SKM-1 treated with dmso at 0.1 percent for 144 hours (cell line): ENCODE measurements at regions not wholly inside any gene's neighbourhood (a gene's known extent, or its start where the extent isn't known, plus 50 kb on each side); places are given as distances from the start of the nearest gene placed in this dataset.

Experiments
- DNase-seq: peaks from one replicate; lab custom pipeline; 2025; ENCODE audit not compliant: unreplicated experiment; lab: John Stamatoyannopoulos, UW

- DNase-seq = no peak
These were observed 162.6 kb upstream of the AKR1E2 start for GRCh38 chr10:4663162-4663992.

GRCh38 chr10:4662576-4663161 is 163.3 kb upstream of the AKR1E2 start:
- no peak for DNase-seq

GRCh38 chr10:4661511-4662255 is 164.3 kb upstream of the AKR1E2 start:
- no peak for DNase-seq

GRCh38 chr10:4658777-4659176 is 167.2 kb upstream of the AKR1E2 start:
- no peak for DNase-seq

- DNase-seq = no peak
These were observed 169.3 kb upstream of the AKR1E2 start for GRCh38 chr10:4656576-4657194.

- no peak for DNase-seq
These were observed 170.1 kb upstream of the AKR1E2 start for GRCh38 chr10:4655879-4656278.

GRCh38 chr10:4655406-4655805 is 170.6 kb upstream of the AKR1E2 start:
- no peak for DNase-seq

GRCh38 chr10:4654496-4654895 is 171.5 kb upstream of the AKR1E2 start:
- DNase-seq = no peak

- DNase-seq = no peak
These were observed 172.8 kb upstream of the AKR1E2 start for GRCh38 chr10:4653160-4653559.

GRCh38 chr10:4652111-4653010 is 173.6 kb upstream of the AKR1E2 start:
- no peak for DNase-seq

- no peak for DNase-seq
These were observed 174.5 kb upstream of the AKR1E2 start for GRCh38 chr10:4651404-4652037.

GRCh38 chr10:4650582-4650981 is 175.4 kb upstream of the AKR1E2 start:
- no peak for DNase-seq

GRCh38 chr10:4649886-4650508 is 176.0 kb upstream of the AKR1E2 start:
- DNase-seq = no peak

GRCh38 chr10:4649471-4649870 is 176.5 kb upstream of the AKR1E2 start:
- DNase-seq = no peak

- no peak for DNase-seq
These were observed 177.0 kb upstream of the AKR1E2 start for GRCh38 chr10:4648999-4649398.

GRCh38 chr10:4647109-4647785 is 178.8 kb upstream of the AKR1E2 start:
- DNase-seq = no peak

GRCh38 chr10:4646547-4646946 is 179.5 kb upstream of the AKR1E2 start:
- DNase-seq = no peak

GRCh38 chr10:4645836-4646235 is 180.2 kb upstream of the AKR1E2 start:
- DNase-seq = no peak

- no peak for DNase-seq
These were observed 182.5 kb upstream of the AKR1E2 start for GRCh38 chr10:4643471-4643870.
